Activated CD4-positive, alpha-beta T cell treated with anti-CD3 and anti-CD28 coated beads for 1 hour (primary cell): ENCODE measurements at regions not wholly inside any gene's neighbourhood (a gene's known extent, or its start where the extent isn't known, plus 50 kb on each side); places are given as distances from the start of the nearest gene placed in this dataset.

Experiments used
- DNase-seq: peaks from one replicate; pipeline ENCODE4 v3.0.0-alpha.2; 2020

GRCh38 chr1:234875953-234876855 lies 252.4 kb downstream of the TOMM20 start:
- DNase-seq = no peak

GRCh38 chr1:234875328-234875952 lies 253.2 kb downstream of the TOMM20 start:
- DNase-seq = no peak

GRCh38 chr1:234874291-234875288 lies 254.0 kb downstream of the TOMM20 start:
- DNase-seq = no peak

DNA sequence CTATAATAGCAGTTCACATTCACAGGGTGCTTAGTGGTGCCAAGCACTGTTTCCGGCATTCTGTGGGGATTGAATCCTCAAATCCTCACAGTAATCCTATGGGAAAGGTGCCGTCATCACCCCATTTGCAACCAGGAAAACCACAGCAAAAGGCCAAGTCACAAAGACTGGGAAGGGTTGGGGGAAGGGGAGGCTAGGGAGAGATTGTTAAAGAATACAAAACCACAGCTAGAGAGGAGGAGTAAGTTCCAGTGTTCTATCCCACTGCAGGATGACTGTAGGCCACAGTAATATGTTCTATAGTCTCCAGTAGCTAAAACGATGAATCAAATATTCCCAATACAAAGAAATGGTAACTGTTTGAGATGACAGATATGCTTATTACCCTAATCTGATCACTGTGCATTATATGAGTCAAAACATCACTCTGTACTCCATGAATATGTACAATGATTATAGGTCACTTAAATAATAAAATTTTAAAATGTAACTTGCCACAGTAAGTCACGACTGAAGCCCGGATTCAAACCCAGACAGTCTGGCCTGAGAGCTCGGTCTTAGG lies 256.8 kb downstream of the TOMM20 start:
- DNase-seq = no peak

DNA sequence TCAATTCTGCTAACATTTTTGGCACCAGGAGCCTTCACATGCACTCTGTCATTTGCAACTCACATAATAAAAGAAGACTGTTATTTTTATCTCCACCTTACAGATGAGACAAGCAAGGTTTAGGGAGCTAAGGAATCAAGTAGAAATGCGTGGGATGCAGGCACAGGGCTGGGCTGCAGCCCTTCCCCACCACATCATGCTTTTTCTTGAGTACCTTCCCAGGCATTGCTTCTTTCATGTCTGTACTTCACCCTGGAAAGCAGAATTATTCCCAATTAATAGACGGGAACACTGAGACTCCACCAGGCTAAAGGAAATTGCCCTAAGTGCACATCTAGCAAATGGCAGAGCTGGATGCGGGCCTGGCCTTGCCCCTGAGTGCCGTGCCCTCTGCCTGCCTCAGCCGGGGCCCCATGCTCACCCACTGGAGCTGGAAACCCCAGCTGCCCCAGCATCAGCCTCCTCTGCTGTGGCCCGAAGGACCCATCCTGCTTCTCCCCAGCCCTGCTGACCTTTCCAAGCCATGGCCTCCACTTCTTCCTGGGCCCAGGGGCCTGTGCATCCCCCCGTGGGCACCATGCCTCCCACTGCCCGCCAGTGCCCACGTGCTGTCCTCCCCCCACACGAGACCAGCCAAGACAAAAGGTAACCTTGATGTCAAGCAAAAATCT lies 257.5 kb downstream of the TOMM20 start:
- DNase-seq = no peak

DNA sequence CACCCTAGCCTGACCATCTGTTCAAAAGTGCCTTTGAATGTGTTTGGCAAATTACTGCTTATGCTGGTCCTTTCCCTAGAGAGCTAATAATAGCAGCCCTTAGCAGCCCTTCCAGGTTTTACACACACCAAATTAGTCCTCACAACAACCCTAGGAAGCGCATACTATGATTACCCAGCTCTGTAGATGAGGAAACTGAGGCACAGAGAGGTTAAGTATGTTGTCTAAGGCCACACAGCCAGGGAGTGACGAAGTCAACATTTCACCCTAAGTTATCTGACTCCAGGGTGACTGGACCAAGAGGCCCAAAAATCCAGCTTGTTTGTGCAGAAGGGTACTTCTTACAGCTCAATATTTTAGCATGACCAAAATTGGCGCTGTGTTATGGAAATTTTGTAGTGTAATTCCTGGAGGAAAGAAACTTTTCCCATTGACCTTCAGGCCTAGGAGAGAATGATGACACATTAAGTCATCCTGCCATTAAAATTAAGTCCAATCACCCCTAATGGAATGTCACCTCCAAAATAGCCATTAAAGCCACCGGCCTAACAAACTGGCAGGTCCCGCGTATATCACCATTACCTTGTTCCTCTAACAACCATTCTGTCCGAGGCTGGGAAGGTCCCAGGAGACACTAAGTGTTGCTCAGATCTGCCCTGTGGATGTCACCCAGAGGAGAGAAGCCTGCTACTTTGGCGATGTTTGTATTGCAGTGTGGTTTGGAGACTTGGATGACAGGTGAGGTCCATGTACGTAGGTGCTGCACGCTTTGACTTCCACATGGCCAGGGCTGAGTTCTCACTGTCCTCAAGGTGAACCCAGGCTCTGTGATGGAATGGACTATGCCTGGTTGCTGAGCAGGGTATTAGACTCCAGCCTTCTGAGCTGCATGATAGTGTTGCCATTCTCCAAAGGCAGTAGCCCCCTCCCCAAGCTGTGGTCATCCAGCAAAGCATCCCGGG lies 258.3 kb downstream of the TOMM20 start:
- no peak for DNase-seq

GRCh38 chr1:234869182-234870019 lies 259.2 kb downstream of the TOMM20 start:
- no peak for DNase-seq

DNA sequence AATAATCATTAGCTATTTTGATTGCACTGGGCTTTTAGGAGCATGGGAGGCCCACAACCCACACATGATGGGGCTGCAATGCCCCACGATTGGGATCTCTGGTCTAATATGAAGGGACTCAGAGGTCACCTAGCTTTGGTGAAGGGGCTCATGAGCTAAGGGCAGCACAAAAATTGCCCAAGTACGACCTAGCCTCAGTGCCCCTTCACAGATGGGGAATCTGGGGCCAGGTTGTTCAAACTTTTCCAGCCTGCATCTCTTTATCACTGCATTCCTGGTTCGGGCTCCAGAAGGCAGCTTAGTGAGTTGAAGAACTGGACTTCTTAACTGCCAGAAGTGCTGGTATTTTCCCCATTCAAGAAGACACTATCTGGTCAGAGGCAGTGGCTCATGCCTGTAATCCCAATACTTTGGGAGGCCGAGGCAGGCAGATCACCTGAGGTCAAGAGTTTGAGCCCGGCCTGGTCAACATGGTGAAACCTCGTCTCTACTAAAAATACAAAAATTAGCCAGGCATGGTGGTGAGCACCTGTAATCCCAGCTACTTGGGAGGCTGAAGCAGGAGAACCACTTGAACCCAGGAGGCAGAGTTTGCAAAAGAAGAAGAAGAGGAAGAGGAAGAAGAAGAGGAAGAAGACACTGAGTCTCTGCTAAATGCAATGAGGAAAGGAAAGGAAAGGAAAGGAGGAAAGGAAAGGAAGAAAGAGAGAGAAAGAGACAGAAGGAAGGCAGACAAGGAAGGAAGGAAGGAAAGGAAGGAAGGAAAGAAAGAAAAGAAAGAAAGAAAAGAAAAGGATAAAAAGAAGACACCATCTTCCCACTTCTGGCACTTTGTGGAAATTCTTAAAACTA lies 258.5 kb upstream of the IRF2BP2 start:
- no peak for DNase-seq

- DNase-seq = no peak
Measured at GRCh38 chr1:234866007-234866866, 256.3 kb upstream of the IRF2BP2 start.

- DNase-seq = no peak
Measured at GRCh38 chr1:234865171-234866006, 255.4 kb upstream of the IRF2BP2 start.

DNA sequence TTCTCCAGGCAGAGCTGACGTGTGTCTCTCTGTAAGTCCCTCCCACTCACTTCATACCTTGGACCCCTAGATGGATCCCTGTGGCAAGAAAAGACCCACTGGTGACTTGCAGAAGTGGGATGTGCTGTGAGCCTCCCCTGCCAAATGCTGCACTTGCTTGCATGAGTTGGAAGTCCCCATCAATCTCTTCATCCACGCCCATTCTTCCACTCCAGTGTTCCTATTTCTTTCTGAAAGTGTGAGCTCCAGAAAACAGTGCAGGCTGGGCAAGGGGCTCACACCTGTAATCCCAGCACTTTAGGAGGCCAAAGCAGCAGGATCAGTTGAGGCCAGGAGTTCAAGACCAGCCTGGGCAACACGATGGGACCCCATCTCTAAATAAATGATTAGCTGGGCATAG lies 254.1 kb upstream of the IRF2BP2 start:
- DNase-seq = no peak

DNA sequence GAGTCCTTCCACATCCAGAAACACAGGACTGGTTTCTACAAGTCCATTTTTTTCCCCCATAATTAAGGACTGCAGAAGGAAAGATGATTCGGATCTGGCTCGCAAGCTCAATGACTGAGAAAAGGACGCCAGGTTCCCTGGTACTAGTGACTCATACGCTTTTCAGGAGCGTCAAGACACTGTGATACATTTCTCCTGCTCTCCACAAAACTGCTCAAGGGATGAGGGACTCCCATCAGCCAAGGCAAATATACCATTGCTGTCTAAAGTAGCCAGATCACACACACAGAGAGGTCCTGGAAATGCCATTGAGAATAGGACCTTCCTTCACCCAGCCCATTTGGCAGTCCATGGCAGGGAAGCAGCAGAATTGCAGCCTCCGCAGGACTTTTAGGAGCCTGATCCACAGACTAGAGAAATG lies 253.6 kb upstream of the IRF2BP2 start:
- DNase-seq = no peak

DNA sequence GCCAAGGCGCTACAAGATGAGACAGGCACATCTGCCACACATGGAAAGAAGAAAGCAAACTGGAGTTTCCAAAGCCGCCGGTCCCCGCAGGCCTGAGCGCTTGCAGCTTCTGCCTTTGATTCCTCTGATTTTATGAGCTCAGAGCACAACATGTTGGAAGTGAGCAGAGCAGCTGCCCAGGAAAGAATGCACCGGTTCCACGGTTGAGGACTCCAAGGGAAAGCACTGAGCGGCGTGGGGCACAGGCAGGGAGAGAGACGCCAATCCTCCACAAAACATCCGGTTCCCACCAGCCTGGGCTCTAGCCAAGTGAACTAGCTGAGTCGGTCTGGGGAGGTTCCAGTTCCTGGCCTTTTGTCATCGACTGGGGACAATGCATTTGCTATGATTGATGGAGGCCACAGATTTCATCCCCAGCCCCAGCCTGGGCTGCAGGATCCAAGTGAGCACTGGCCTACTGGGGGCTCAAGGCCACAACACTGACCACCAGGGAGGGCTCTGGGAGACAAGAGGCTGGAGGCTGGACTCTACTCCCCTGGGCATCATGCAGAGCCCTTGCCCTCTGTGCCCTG lies 253.1 kb upstream of the IRF2BP2 start:
- DNase-seq = no peak

- no peak for DNase-seq
Measured at GRCh38 chr1:234862360-234862943, 252.5 kb upstream of the IRF2BP2 start.

DNA sequence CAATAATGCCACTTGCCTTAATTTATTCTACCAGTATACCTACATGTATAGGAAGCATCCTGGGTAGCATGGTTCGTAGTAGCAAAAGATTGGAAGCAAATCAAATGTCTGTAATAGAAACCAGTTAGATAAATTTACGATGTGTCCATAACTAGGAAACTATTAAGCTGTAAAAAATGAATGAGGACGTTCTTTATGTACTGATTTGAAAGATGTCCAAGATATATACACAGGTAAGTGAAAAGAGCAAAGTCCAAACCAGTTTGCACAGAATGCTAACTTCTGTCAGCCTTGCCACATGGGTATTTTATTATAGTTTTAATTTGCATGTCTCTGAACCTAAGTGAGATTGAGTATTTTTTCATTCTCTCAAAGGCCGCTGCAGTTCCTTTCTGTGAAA lies 251.8 kb upstream of the IRF2BP2 start:
- no peak for DNase-seq

DNA sequence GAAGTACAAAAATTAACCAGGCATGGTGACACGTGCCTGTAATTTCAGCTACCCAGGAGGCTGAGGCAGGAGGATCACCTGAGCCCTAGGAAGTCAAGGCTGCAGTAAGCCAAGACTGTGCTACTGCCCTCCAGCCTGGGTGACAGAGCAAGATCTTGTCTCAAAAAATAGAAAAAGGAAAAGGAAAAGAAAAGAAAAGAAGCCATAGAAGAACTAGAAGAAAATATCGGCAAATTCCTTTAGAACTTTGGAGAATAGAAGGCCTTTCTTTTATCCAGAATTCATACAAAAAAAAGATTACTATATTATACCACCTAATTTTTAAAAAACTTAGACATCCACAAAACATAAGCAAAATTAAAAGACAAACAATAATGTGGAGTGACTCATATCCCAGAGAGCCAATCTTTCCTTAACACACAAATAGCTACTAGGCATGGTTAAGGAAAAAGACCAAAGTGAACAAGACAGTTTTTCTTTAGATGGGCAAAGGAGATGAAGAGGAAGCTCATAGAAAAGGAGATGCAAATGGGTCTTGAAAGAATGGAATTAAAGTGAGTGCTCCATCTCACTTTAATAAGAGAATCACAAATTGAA lies 251.1 kb upstream of the IRF2BP2 start:
- no peak for DNase-seq
